Gastrocnemius medialis (tissue), 4 donors: ENCODE measurements at regions not wholly inside any gene's neighbourhood (a gene's known extent, or its start where the extent isn't known, plus 50 kb on each side); places are given as distances from the start of the nearest gene placed in this dataset.

Experiments used
- ATAC-seq, 2 donors: fragments of 150-250 bp; one replicate each; pipeline ENCODE4 v1.9.1; 2016
- DNase-seq, 2 donors: peaks; one replicate each; pipeline ENCODE4 v3.0.0-alpha.2; 2019
- H3K27ac ChIP-seq, 4 donors: fragments of 200-600 bp; sonication (generic); 1 replicate in 1 of 4; 2 replicates in 3 of 4; pipeline ENCODE4 v1.5.1; 2016 to 2018; ENCODE audit warnings: mild to moderate bottlenecking in 2 of 4, moderate library complexity in 1 of 4
- H3K27me3 ChIP-seq, 3 donors: fragments of 200-600 bp; sonication (generic) in 2 of 3; 1 replicate in 1 of 3; 2 replicates in 2 of 3; pipeline versions ENCODE4 v1.5.1 to v1.6.0; 2016 to 2019; ENCODE audit warnings: mild to moderate bottlenecking in 1 of 3, moderate library complexity in 1 of 3
- H3K36me3 ChIP-seq, 2 donors: fragments of 200-600 bp; sonication (generic) in 1 of 2; one replicate each; pipeline ENCODE4 v1.5.1; 2017 to 2018
- H3K4me1 ChIP-seq, 2 donors: fragments of 200-600 bp; sonication (generic) in 1 of 2; one replicate each; pipeline ENCODE4 v1.5.1; 2016 to 2017; ENCODE audit warnings: mild to moderate bottlenecking in 2 of 2
- H3K4me3 ChIP-seq, 4 donors: fragments of 200-600 bp; sonication (generic) in 3 of 4; 1 replicate in 1 of 4; 2 replicates in 3 of 4; pipeline ENCODE4 v1.5.1; 2016 to 2019; ENCODE audit warnings: mild to moderate bottlenecking in 2 of 4
- H3K9me3 ChIP-seq, 3 donors: fragments of 200-600 bp; sonication (generic) in 2 of 3; 1 replicate in 1 of 3; 2 replicates in 2 of 3; pipeline ENCODE4 v1.5.1; 2016 to 2019
- POLR2A ChIP-seq, 2 donors: fragments of 450-650 bp; IDR thresholded peaks; one replicate each; pipeline ENCODE4 v1.6.1; 2017; ENCODE audit warnings: antibody characterized with exemption in 2 of 2, mild to moderate bottlenecking in 2 of 2, moderate library complexity in 2 of 2
- in situ Hi-C, 4 donors: fragments of 200-750 bp; cut with MboI; loops; one replicate each; pipeline versions ENCODE4 v1.15.0 to v1.8.0; 2017; ENCODE audit warnings: low sequenced_read_pairs in 4 of 4
- intact Hi-C: fragments of 100-400 bp; cut with DNase I; formaldehyde crosslinking; loops from one replicate; pipeline ENCODE4 v1.15.1; 2023; ENCODE audit warnings: low total_unique reads
- TF ChIP-seq, protein P1 (sequence below), 5 experiments: fragments of 450-650 bp in 3 of 5; fragments of 200-600 bp in 2 of 5; sonication (generic) in 2 of 5; IDR thresholded peaks in 4 of 5; conservative IDR thresholded peaks in 1 of 5; 1 replicate in 4 of 5; 2 replicates in 1 of 5; pipeline ENCODE4 v1.5.1; 2016 to 2019; ENCODE audit warnings: antibody characterized with exemption in 5 of 5, mild to moderate bottlenecking in 3 of 5, moderate library complexity in 3 of 5

- H3K4me1 ChIP-seq, result no peaks in the 10 kb centered on the region
- intact Hi-C loops, result no loop called here
- in situ Hi-C loops, result no loop called here
These were observed 631.7 kb upstream of the CDH6 start for GRCh38 chr5:30561771-30562170.

DNA sequence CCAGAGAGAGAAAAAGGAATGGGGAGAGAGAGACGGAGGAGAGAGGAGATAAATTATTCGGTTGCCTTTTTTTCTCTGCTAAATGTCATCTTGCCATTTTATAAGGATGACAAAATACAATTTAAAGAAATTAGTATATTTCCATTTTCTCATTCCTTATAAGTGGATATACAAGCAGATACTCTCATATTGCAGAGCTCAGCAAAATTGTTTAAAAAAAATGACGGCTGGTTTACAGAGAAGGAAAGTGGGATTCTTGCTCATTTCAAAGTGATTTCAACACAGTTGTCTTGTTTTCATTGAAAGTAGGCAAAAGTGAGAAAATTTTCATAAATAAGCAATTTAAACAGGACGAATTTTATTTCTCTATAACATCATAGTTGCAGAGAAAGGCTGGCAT lies 641.9 kb upstream of the CDH6 start:
- in situ Hi-C loops, result no loop called here

More at GRCh38 chr5:30561771-30562170, 631.7 kb upstream of the CDH6 start:
- no peak for DNase-seq
- no peak for ATAC-seq
- Histone ChIP-seq H3K27ac (no peak overlapping the region), H3K27me3 (no peaks in the 10 kb centered on the region), H3K36me3 (no peaks in the 10 kb centered on the region), H3K4me3 (no peak overlapping the region), H3K9me3 (no peaks in the 10 kb centered on the region)
- TF ChIP-seq, protein P1, sequence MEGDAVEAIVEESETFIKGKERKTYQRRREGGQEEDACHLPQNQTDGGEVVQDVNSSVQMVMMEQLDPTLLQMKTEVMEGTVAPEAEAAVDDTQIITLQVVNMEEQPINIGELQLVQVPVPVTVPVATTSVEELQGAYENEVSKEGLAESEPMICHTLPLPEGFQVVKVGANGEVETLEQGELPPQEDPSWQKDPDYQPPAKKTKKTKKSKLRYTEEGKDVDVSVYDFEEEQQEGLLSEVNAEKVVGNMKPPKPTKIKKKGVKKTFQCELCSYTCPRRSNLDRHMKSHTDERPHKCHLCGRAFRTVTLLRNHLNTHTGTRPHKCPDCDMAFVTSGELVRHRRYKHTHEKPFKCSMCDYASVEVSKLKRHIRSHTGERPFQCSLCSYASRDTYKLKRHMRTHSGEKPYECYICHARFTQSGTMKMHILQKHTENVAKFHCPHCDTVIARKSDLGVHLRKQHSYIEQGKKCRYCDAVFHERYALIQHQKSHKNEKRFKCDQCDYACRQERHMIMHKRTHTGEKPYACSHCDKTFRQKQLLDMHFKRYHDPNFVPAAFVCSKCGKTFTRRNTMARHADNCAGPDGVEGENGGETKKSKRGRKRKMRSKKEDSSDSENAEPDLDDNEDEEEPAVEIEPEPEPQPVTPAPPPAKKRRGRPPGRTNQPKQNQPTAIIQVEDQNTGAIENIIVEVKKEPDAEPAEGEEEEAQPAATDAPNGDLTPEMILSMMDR (IDR thresholded peaks at IDR 0.05 in 4 of 5, conservative IDR thresholded peaks at IDR 0.05 in 1 of 5), result no peak
- TF ChIP-seq POLR2A (IDR thresholded peaks at IDR 0.05), result no peak

GRCh38 chr5:30548580-30549305 lies 644.7 kb upstream of the CDH6 start:
- no peaks in the 10 kb centered on the region for H3K4me1 ChIP-seq
- intact Hi-C loops, result no loop called here
- TF ChIP-seq POLR2A (IDR thresholded peaks at IDR 0.05), result no peak
- TF ChIP-seq, protein P1 (IDR thresholded peaks at IDR 0.05 in 4 of 5, conservative IDR thresholded peaks at IDR 0.05 in 1 of 5), result no peak
- H3K27me3 ChIP-seq, result no peaks in the 10 kb centered on the region
- DNase-seq (no peak), ATAC-seq (no peak)
- no peak overlapping the region for H3K4me3 ChIP-seq
- in situ Hi-C loops, result no loop called here
- H3K27ac ChIP-seq, result no peak overlapping the region
- no peaks in the 10 kb centered on the region for H3K9me3 ChIP-seq
- no peaks in the 10 kb centered on the region for H3K36me3 ChIP-seq

More for the DNA sequence above, 641.9 kb upstream of the CDH6 start:
- no peaks in the 10 kb centered on the region for H3K4me1 ChIP-seq
- no peak overlapping the region for H3K4me3 ChIP-seq
- H3K27ac ChIP-seq, result no peak overlapping the region
- DNase-seq (no peak), ATAC-seq (no peak)
- H3K27me3 ChIP-seq, result no peaks in the 10 kb centered on the region
- TF ChIP-seq POLR2A (IDR thresholded peaks at IDR 0.05), result no peak
- TF ChIP-seq, protein P1 (IDR thresholded peaks at IDR 0.05 in 4 of 5, conservative IDR thresholded peaks at IDR 0.05 in 1 of 5), result no peak
- no peaks in the 10 kb centered on the region for H3K9me3 ChIP-seq
- intact Hi-C loops, result no loop called here
- H3K36me3 ChIP-seq, result no peaks in the 10 kb centered on the region

- TF ChIP-seq, protein P1 (IDR thresholded peaks at IDR 0.05 in 4 of 5, conservative IDR thresholded peaks at IDR 0.05 in 1 of 5), result no peak
- no peak for TF ChIP-seq POLR2A (IDR thresholded peaks at IDR 0.05)
- DNase-seq (no peak), ATAC-seq (no peak)
- in situ Hi-C loops (no loop called here), intact Hi-C loops (no loop called here)
- Histone ChIP-seq H3K36me3 (no peaks in the 10 kb centered on the region), H3K27me3 (no peaks in the 10 kb centered on the region), H3K9me3 (no peaks in the 10 kb centered on the region), H3K4me3 (no peak overlapping the region), H3K27ac (no peak overlapping the region), H3K4me1 (no peaks in the 10 kb centered on the region)
These were observed 653.3 kb upstream of the CDH6 start for GRCh38 chr5:30540150-30540549.
